Muscle of leg (tissue), 3 donors: ENCODE measurements at regions not wholly inside any gene's neighbourhood (a gene's known extent, or its start where the extent isn't known, plus 50 kb on each side); places are given as distances from the start of the nearest gene placed in this dataset.

Experiments
- DNase-seq: peaks from one replicate; pipeline ENCODE4 v3.0.0; 2013
- H3K27ac ChIP-seq: one replicate; pipeline ENCODE4 v1.5.1; 2013; ENCODE audit warnings: mild to moderate bottlenecking, low read length, control low read depth
- H3K27me3 ChIP-seq: one replicate; pipeline ENCODE4 v1.6.1; 2013; ENCODE audit warnings: low read length; ENCODE audit not compliant: control insufficient read depth, insufficient read depth
- H3K36me3 ChIP-seq: one replicate; pipeline ENCODE4 v1.6.1; 2013; ENCODE audit warnings: low read length; ENCODE audit not compliant: control insufficient read depth, insufficient read depth
- H3K4me1 ChIP-seq: one replicate; pipeline ENCODE4 v1.6.1; 2013; ENCODE audit warnings: low read length; ENCODE audit not compliant: control insufficient read depth, insufficient read depth
- H3K4me3 ChIP-seq: one replicate; pipeline ENCODE4 v1.5.1; 2013; ENCODE audit warnings: low read length, control low read depth
- H3K9me3 ChIP-seq: replicated peaks from 2 replicates; pipeline ENCODE4 v1.6.1; 2013; ENCODE audit warnings: low read depth, low read length; ENCODE audit not compliant: control insufficient read depth
- WGBS: methylation state at CpG from one replicate; pipeline ENCODE4 v1.1.5; 2013; ENCODE audit warnings: missing lambda C conversion rate; ENCODE audit not compliant: insufficient coverage; 5-methylcytosine and 5-hydroxymethylcytosine counted together

DNA sequence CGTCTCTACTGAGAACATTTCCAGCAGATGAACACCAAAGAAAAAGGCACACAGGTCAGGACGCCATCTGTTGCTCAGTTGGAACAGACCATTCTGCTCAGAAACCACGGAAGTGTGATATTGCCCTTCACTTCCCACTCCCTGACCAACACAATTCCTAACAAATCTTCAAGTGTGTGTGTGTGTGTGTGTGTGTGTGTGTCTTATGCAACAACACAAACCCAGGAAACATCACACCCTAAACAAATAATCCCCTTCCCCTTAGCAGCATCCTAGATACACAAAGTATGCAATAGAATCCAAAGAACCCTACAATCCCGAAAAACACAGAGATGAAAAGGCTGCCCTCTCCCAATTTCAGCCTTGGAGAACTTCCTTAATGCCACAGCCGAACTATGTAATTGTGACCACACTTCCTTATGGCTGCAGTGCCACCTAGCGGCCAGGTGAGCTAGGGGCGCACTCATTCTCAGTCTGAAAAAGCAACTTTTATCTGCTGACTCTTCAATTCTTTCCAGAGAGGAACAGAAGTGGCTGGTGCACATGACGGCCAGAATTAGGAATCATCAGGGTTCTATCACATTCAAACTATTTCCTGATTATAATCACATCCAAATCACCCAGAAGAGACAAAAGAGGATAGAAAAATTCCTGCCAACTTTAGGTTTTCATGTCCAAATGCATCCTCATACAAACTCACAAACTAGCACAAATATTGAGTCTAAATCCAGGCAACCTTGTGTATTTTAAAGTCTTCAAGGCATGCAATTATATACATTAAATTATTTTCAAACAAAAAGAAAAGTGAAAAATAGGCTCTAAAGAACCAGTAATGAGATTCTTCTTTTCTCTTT lies 164.9 kb downstream of the DHX15 start:
- peak; percentile 83 for DNase-seq
- H3K36me3 ChIP-seq = no peaks in the 10 kb centered on the region

DNA sequence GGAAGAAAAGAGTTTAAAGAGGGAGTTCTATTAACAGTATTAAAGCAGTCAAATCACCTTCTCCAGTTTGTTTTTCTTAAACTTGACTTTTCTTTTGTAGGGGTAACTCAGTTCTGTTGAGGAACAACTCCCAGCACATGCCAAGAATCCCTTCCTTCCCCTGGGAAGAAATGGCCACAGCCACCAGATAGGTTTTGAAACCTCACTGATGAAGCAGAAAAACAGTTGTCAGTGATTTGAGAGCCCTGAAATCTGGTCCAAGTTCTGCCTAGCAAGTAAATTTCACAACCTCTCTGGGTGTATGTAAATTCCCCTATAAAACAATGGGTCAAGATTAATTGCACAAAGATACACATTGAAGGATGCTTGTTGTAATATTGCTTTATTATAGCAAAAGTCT lies 167.1 kb downstream of the DHX15 start:
- Histone ChIP-seq H3K4me3 (no peak overlapping the region), H3K36me3 (no peaks in the 10 kb centered on the region), H3K4me1 (peaks cover 2% of the 10 kb centered on the region), H3K27me3 (no peaks in the 10 kb centered on the region), H3K27ac (no peak overlapping the region), H3K9me3 (no peaks in the 10 kb centered on the region)
- DNase-seq = no peak

More for the DNA sequence above, 164.9 kb downstream of the DHX15 start:
- no peaks in the 10 kb centered on the region for H3K9me3 ChIP-seq
- peaks cover 2% of the 10 kb centered on the region for H3K4me1 ChIP-seq
- no peaks in the 10 kb centered on the region for H3K27me3 ChIP-seq
- WGBS = 0% methylated on average over 3 of the region's 8 CpGs
- no peak overlapping the region for H3K27ac ChIP-seq
- no peak overlapping the region for H3K4me3 ChIP-seq

DNA sequence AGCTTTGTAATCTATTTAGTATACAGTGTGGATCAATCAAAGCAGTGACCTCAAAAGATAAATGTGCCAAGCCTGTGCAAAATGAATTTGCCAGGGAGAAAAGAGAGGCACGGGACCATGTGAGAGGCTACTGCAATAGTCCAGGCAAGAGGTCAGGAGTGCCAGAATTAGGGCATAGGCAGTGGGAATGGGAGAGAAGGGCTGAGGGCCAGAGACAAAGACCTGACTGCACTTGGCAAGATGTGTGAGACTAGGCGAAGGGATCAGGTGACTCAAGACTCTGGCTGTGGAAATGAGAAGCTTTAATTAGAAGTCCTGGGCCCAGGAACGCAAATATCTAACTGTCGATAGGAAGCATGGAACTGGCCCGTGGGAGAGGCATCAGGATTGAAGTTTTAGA lies 168.1 kb downstream of the DHX15 start:
- Histone ChIP-seq H3K4me3 (no peak overlapping the region), H3K4me1 (peaks cover 2% of the 10 kb centered on the region), H3K27ac (no peak overlapping the region), H3K36me3 (no peaks in the 10 kb centered on the region), H3K9me3 (no peaks in the 10 kb centered on the region), H3K27me3 (no peaks in the 10 kb centered on the region)
- WGBS = 84% methylated on average over 5 of the region's 5 CpGs
- DNase-seq = no peak

DNA sequence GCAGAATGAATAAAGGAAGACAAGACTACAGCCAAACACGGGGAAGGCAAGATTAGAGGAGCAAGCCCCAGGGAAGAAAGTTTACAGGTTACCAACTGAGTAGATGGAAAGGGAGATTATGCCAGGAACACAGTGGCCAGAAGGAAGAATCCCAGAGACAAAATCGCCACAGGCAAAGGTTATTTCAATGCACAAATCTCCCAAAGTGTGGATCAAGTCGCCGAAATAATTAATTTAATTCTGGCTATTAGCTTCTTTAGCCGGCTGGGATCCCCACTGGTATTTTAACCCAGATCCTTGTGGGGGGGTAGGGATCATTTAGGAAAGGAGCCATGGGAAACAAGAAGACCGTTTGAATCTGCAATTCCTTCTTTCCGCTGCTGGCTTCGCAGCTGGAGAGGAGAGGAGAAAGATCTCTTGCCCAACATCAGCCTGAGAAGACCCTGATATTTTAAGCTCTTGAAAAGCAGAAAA lies 171.0 kb downstream of the DHX15 start:
- WGBS = 11% methylated on average over 2 of the region's 8 CpGs
- Histone ChIP-seq H3K27me3 (no peaks in the 10 kb centered on the region), H3K9me3 (no peaks in the 10 kb centered on the region), H3K4me3 (no peak overlapping the region), H3K4me1 (peaks cover 2% of the 10 kb centered on the region), H3K27ac (no peak overlapping the region), H3K36me3 (no peaks in the 10 kb centered on the region)
- DNase-seq = no peak

DNA sequence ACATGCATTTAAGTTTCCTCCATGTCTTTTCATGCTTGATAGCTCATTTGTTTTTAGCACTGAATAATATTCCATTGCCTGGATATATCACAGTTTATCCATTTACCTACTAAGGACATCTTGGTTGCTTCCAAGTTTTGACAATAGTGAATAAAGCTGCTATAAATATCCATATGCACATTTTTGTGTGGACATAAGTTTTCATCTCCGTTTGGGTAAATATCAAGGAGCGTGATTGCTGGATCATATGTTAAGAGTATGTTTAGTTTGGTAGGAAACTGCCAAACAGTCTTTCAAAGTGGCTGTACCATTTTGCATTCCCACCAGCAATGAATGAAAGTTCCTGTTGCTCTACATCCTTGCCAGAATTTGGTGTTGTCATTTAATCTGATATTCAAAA lies 172.5 kb downstream of the DHX15 start:
- Histone ChIP-seq H3K27me3 (no peaks in the 10 kb centered on the region), H3K4me3 (no peak overlapping the region), H3K36me3 (no peaks in the 10 kb centered on the region), H3K27ac (no peak overlapping the region), H3K9me3 (no peaks in the 10 kb centered on the region), H3K4me1 (peaks cover 2% of the 10 kb centered on the region)
- DNase-seq = no peak
- no CpG with 5 or more reads among the region's 2 CpGs for WGBS

DNA sequence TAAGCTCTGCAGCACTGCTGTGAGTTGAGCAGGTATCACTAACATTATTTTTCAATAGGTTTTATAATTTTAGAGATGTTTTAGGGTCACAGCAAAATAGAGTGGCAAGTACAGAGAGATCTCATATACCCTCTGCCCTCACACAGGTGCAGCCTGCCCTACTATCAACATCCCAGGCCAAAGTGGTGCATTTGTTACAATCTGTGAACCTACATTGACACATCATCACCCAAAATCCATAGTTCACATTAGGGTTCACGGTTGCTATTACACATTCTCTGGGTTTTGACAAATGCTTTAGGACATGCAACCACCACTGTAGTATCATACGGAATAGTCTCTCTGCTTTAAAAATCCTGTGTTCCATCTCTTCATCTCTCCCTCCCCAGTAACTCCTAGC lies 173.1 kb downstream of the DHX15 start:
- H3K27ac ChIP-seq = no peak overlapping the region

DNA sequence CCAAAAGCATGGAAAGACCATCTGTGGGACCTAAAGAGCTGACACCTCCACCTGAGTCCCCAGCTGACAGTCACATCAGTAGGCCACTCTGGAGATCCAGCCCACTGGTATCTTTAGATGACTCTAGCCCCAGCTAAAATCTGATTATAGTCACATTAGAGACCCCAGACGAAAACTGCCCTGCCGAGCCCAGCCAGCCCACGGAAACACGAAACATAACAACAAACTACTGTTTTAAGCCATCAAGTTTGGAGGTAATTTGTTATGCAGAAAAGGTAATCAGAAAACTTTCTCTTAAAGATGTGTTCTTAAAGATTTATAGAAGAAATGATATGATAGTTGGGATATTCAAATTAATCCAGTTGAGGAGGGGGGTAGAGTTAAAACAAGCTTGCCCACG lies 175.7 kb downstream of the DHX15 start:
- DNase-seq = no peak
- no peaks in the 10 kb centered on the region for H3K9me3 ChIP-seq
- H3K27me3 ChIP-seq = no peaks in the 10 kb centered on the region
- WGBS = no CpG with 5 or more reads among the region's 5 CpGs
- no peaks in the 10 kb centered on the region for H3K4me1 ChIP-seq
- no peaks in the 10 kb centered on the region for H3K36me3 ChIP-seq
- H3K4me3 ChIP-seq = no peak overlapping the region
- no peak overlapping the region for H3K27ac ChIP-seq

More for the DNA sequence above, 173.1 kb downstream of the DHX15 start:
- DNase-seq = no peak
- no CpG with 5 or more reads among the region's 2 CpGs for WGBS
- peaks cover 1% of the 10 kb centered on the region for H3K4me1 ChIP-seq
- no peaks in the 10 kb centered on the region for H3K9me3 ChIP-seq
- no peak overlapping the region for H3K4me3 ChIP-seq
- H3K27me3 ChIP-seq = no peaks in the 10 kb centered on the region
- no peaks in the 10 kb centered on the region for H3K36me3 ChIP-seq

DNA sequence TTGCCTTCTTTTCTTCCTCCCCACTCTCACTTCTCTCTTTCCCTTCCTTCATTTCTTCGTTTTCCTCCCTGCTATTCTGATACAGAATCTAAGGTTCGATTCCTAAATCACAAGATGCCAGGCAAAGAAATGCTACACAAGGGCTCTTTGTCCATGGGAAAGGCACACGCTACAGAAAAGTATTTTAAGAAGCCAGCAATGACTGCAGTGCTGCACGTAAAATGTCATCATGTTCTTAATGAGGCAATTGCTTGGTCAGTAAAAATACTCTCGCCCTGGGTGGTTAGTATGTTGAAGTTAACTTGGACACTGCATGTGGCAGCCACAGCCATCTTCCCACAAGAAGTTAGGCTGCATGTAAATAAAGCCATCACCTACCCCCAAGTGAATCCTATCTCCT lies 178.4 kb downstream of the DHX15 start:
- Histone ChIP-seq H3K4me3 (no peak overlapping the region), H3K36me3 (no peaks in the 10 kb centered on the region), H3K9me3 (no peaks in the 10 kb centered on the region), H3K4me1 (no peaks in the 10 kb centered on the region), H3K27me3 (no peaks in the 10 kb centered on the region), H3K27ac (no peak overlapping the region)
- no peak for DNase-seq
- WGBS = 89% methylated on average over 4 of the region's 5 CpGs

DNA sequence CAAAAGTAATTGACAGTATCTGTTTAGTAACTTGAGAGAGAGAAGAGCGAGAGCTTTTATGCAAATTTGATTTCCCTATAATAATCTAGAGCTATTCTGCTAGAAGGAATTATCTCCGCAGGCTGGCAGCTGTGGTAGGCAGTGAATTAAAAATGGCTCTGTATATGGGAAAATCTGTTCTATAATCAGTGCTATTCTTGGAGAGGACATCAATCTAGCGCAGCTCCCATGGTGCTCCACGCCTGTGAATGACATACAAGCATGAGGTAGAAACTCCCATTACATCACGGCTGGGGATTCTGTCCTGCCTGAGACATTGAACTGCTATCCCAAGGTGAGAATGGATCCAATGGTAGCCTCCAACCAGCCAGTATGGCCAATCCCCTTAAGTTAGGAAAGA lies 179.0 kb downstream of the DHX15 start:
- no peaks in the 10 kb centered on the region for H3K9me3 ChIP-seq
- H3K4me3 ChIP-seq = no peak overlapping the region
- no peak overlapping the region for H3K27ac ChIP-seq
- H3K4me1 ChIP-seq = no peaks in the 10 kb centered on the region
- H3K36me3 ChIP-seq = no peaks in the 10 kb centered on the region
- 83% methylated on average over 2 of the region's 5 CpGs for WGBS
- DNase-seq = no peak
- no peaks in the 10 kb centered on the region for H3K27me3 ChIP-seq

DNA sequence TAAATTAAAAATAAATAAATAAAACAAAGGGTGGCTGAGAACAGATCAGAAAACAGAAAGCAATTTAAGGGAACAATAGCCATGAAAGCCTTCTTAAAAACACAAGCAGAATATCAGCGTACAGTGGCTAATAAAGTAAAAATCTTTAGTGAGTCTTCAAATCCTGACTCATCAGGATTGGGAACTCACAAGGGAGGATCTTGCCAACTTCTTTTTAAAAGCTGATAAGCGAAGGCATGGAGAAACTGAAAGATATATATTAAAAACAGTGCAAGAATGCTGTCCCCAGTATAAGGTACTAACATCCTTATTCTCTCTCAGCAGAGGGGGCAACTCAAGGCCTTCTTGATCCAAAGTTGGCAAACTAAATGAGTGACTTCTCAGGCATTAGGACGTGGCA lies 180.1 kb downstream of the DHX15 start:
- Histone ChIP-seq H3K27me3 (no peaks in the 10 kb centered on the region), H3K9me3 (no peaks in the 10 kb centered on the region), H3K27ac (no peak overlapping the region), H3K4me1 (no peaks in the 10 kb centered on the region), H3K36me3 (no peaks in the 10 kb centered on the region), H3K4me3 (no peak overlapping the region)
- no CpG with 5 or more reads among the region's 3 CpGs for WGBS
- no peak for DNase-seq

DNA sequence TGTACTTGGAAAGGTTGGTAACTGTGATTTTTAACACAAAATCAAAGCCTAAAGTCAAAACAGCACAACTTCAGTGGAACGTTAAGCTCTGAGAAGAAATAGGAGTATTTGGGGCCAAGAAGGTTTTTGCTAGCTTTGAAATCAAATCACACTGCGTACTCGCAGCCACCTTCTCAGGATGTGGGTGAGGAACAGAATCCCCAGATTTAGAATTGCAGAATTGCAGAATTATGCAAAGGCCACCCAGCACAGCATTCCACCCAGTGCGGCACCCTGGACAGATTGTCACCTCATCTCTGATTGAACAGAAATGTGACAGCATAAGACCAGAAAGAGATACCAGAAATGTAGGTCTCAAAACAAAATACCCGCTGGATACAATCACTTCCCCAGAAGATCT lies 181.1 kb downstream of the DHX15 start:
- Histone ChIP-seq H3K36me3 (no peaks in the 10 kb centered on the region), H3K9me3 (no peaks in the 10 kb centered on the region), H3K27ac (no peak overlapping the region), H3K27me3 (no peaks in the 10 kb centered on the region), H3K4me1 (no peaks in the 10 kb centered on the region), H3K4me3 (no peak overlapping the region)
- no peak for DNase-seq
- WGBS = no CpG with 5 or more reads among the region's 5 CpGs
